H9 (cell line): ENCODE measurements at regions not wholly inside any gene's neighbourhood (a gene's known extent, or its start where the extent isn't known, plus 50 kb on each side); places are given as distances from the start of the nearest gene placed in this dataset.

ENCODE experiments used
- DNase-seq: peaks from one replicate; pipeline ENCODE4 v3.0.0-alpha.2; 2017
- H2AFZ ChIP-seq: one replicate; pipeline ENCODE4 v1.6.1; 2013; ENCODE audit warnings: mild to moderate bottlenecking, low read length, control low read depth, moderate library complexity
- H2AK5ac ChIP-seq: 2 replicates; pipeline ENCODE4 v1.6.1; 2013; ENCODE audit warnings: low read length, control low read depth, mixed read lengths; ENCODE audit not compliant: insufficient read length
- H2BK120ac ChIP-seq: one replicate; pipeline ENCODE4 v1.6.1; 2013; ENCODE audit warnings: low read depth, mild to moderate bottlenecking, low read length, control low read depth, inconsistent platforms; ENCODE audit not compliant: poor library complexity, severe bottlenecking
- H2BK12ac ChIP-seq: 2 replicates; pipeline ENCODE4 v1.6.1; 2013; ENCODE audit warnings: low read length, control low read depth, mixed read lengths, low read depth; ENCODE audit not compliant: insufficient read length
- H2BK15ac ChIP-seq: 2 replicates; pipeline ENCODE4 v1.6.1; 2013; ENCODE audit warnings: low read depth, low read length, control low read depth
- H2BK20ac ChIP-seq: one replicate; pipeline ENCODE4 v1.6.1; 2013; ENCODE audit warnings: low read depth, mild to moderate bottlenecking, low read length, control low read depth, inconsistent platforms; ENCODE audit not compliant: poor library complexity, severe bottlenecking
- H2BK5ac ChIP-seq: 2 replicates; pipeline ENCODE4 v1.6.1; 2013; ENCODE audit warnings: low read length, control low read depth, mixed read lengths; ENCODE audit not compliant: insufficient read length
- H3K14ac ChIP-seq: 2 replicates; pipeline ENCODE4 v1.6.1; 2013; ENCODE audit warnings: low read length, control low read depth; ENCODE audit not compliant: insufficient read depth
- H3K18ac ChIP-seq: 2 replicates; pipeline ENCODE4 v1.6.1; 2013; ENCODE audit warnings: low read depth, mild to moderate bottlenecking, mixed read lengths, low read length, control low read depth; ENCODE audit not compliant: insufficient read length
- H3K23ac ChIP-seq: 2 replicates; pipeline ENCODE4 v1.6.1; 2013; ENCODE audit warnings: low read length, control low read depth, mixed read lengths, low read depth; ENCODE audit not compliant: insufficient read length
- H3K23me2 ChIP-seq: 2 replicates; pipeline ENCODE4 v1.6.1; 2013; ENCODE audit warnings: low read depth, mild to moderate bottlenecking, mixed read lengths, low read length, control low read depth; ENCODE audit not compliant: insufficient read length, poor library complexity, severe bottlenecking
- H3K27ac ChIP-seq: 2 replicates; pipeline ENCODE4 v1.5.1; 2013; ENCODE audit warnings: low read length, control low read depth, mixed read lengths, low read depth; ENCODE audit not compliant: insufficient read length
- H3K27me3 ChIP-seq: 2 replicates; pipeline ENCODE4 v1.6.1; 2013; ENCODE audit warnings: low read length, control low read depth, inconsistent platforms; ENCODE audit not compliant: insufficient read depth
- H3K4ac ChIP-seq: 2 replicates; pipeline ENCODE4 v1.6.1; 2013; ENCODE audit warnings: low read depth, mild to moderate bottlenecking, control low read depth, inconsistent platforms, low read length, moderate library complexity
- H3K4me1 ChIP-seq: 2 replicates; pipeline ENCODE4 v1.6.1; 2013; ENCODE audit warnings: low read length, control low read depth, inconsistent platforms; ENCODE audit not compliant: insufficient read depth
- H3K4me2 ChIP-seq: 2 replicates; pipeline ENCODE4 v1.6.1; 2013; ENCODE audit warnings: low read length, control low read depth, mixed read lengths; ENCODE audit not compliant: insufficient read length, insufficient read depth
- H3K56ac ChIP-seq: 2 replicates; pipeline ENCODE4 v1.6.1; 2013; ENCODE audit warnings: low read depth, mild to moderate bottlenecking, mixed read lengths, low read length, control low read depth; ENCODE audit not compliant: insufficient read length
- H3K79me1 ChIP-seq: 2 replicates; pipeline ENCODE4 v1.6.1; 2013; ENCODE audit warnings: low read depth, mild to moderate bottlenecking, moderate library complexity, low read length, control low read depth, inconsistent platforms; ENCODE audit not compliant: insufficient read depth, poor library complexity, severe bottlenecking
- H3K79me2 ChIP-seq: 2 replicates; pipeline ENCODE4 v1.6.1; 2013; ENCODE audit warnings: low read length, control low read depth, inconsistent platforms; ENCODE audit not compliant: insufficient read depth
- H3K9ac ChIP-seq: 2 replicates; pipeline ENCODE4 v1.6.1; 2013; ENCODE audit warnings: low read length, control low read depth, mixed read lengths; ENCODE audit not compliant: insufficient read length; ENCODE audit errors: extremely low read depth
- H3K9me3 ChIP-seq: one replicate; pipeline ENCODE4 v1.6.1; 2013; ENCODE audit warnings: low read depth, low read length, inconsistent platforms; ENCODE audit not compliant: control insufficient read depth
- H3T11ph ChIP-seq: one replicate; pipeline ENCODE4 v1.6.1; 2013; ENCODE audit warnings: mild to moderate bottlenecking, low read length, control low read depth, inconsistent platforms
- H4K20me1 ChIP-seq: one replicate; pipeline ENCODE4 v1.6.1; 2013; ENCODE audit not compliant: control insufficient read depth, insufficient read length, insufficient read depth
- H4K5ac ChIP-seq: 2 replicates; pipeline ENCODE4 v1.6.1; 2013; ENCODE audit warnings: low read depth, mild to moderate bottlenecking, mixed read lengths, low read length, control low read depth; ENCODE audit not compliant: insufficient read length
- H4K8ac ChIP-seq: replicated peaks from 2 replicates; pipeline ENCODE4 v1.6.1; 2013; ENCODE audit warnings: low read length, control low read depth, mixed read lengths, low read depth; ENCODE audit not compliant: insufficient read length
- H4K91ac ChIP-seq: 2 replicates; pipeline ENCODE4 v1.6.1; 2013; ENCODE audit warnings: low read depth, mild to moderate bottlenecking, moderate library complexity, mixed read lengths, low read length, control low read depth; ENCODE audit not compliant: insufficient read length
- H3K27ac Mint-ChIP-seq, 3 experiments: 2 replicates in 2 of 3; 3 replicates in 1 of 3; pipeline ENCODE4 v1.8.0; 2020 to 2021; ENCODE audit warnings: mixed read lengths in 3 of 3, mild to moderate bottlenecking in 1 of 3, moderate library complexity in 1 of 3
- H3K27me3 Mint-ChIP-seq: 2 replicates; pipeline ENCODE4 v1.8.0; 2021; ENCODE audit warnings: low read depth, mild to moderate bottlenecking, moderate library complexity, mixed read lengths
- H3K36me3 Mint-ChIP-seq, 3 experiments: 2 replicates in 2 of 3; 3 replicates in 1 of 3; pipeline ENCODE4 v1.8.0; 2020 to 2021; ENCODE audit warnings: low read depth in 3 of 3, mixed read lengths in 3 of 3; ENCODE audit not compliant: insufficient read depth in 1 of 3
- H3K4me1 Mint-ChIP-seq, 2 experiments: 2 replicates each; pipeline ENCODE4 v1.8.0; 2020; ENCODE audit warnings: mixed read lengths in 2 of 2
- H3K4me3 Mint-ChIP-seq, 2 experiments: 2 replicates in 1 of 2; 3 replicates in 1 of 2; pipeline ENCODE4 v1.8.0; 2020 to 2021; ENCODE audit warnings: mild to moderate bottlenecking in 2 of 2, mixed read lengths in 2 of 2, moderate library complexity in 1 of 2
- H3K9me3 Mint-ChIP-seq, 2 experiments: 2 replicates in 1 of 2; 3 replicates in 1 of 2; pipeline ENCODE4 v1.8.0; 2020; ENCODE audit warnings: mild to moderate bottlenecking in 2 of 2, mixed read lengths in 2 of 2, moderate library complexity in 1 of 2
- TF ChIP-seq, protein P1 (sequence below): fragments of 200-600 bp; sonication (generic); conservative IDR thresholded peaks from 3 replicates; pipeline ENCODE4 v1.8.0; 2021; ENCODE audit warnings: antibody characterized with exemption, mild to moderate bottlenecking

DNA sequence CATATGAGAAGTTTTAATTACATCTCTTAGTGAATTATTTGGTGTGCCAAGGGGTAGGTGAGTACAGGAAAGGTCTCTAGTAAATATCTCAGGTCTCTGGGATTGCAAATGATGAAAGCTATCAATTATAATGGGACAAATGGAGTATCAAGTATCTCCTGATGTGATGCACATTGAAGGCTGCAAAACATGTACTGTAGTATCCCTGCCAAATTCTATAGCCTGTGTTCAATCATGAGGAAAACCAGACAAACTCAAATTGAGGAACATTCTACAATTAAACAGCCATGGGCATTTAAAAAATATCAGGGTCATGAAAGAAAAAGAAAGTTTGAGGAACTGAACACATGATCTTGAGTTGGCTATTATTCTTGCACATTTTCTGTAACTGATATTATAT is 665.4 kb upstream of the PABPC4L start:
- no peaks in the 10 kb centered on the region for H3K36me3 Mint-ChIP-seq
- no peaks in the 10 kb centered on the region for H4K20me1 ChIP-seq
- H4K91ac ChIP-seq, result no peak overlapping the region
- H3K14ac ChIP-seq, result no peak overlapping the region
- H3K4ac ChIP-seq, result no peak overlapping the region
- no peak overlapping the region for H3K56ac ChIP-seq
- H2BK120ac ChIP-seq, result no peak overlapping the region
- no peak for DNase-seq
- no peak overlapping the region for H2BK12ac ChIP-seq
- H3T11ph ChIP-seq, result no peak overlapping the region
- H2AK5ac ChIP-seq, result no peak overlapping the region
- H3K27me3 Mint-ChIP-seq, result no peaks in the 10 kb centered on the region
- no peaks in the 10 kb centered on the region for H3K27me3 ChIP-seq
- peaks cover 0 to 4% of the 10 kb centered on the region in 2 experiments; a peak in 1 of 4 replicates for H3K4me1 Mint-ChIP-seq
- H2AFZ ChIP-seq, result no peak overlapping the region
- no peak overlapping the region for H3K23ac ChIP-seq
- no peaks in the 10 kb centered on the region for H3K9me3 Mint-ChIP-seq
- H2BK15ac ChIP-seq, result no peak overlapping the region
- no peak overlapping the region for H4K8ac ChIP-seq
- H3K4me3 Mint-ChIP-seq, result no peak overlapping the region
- H2BK20ac ChIP-seq, result no peak overlapping the region
- TF ChIP-seq, protein P1, sequence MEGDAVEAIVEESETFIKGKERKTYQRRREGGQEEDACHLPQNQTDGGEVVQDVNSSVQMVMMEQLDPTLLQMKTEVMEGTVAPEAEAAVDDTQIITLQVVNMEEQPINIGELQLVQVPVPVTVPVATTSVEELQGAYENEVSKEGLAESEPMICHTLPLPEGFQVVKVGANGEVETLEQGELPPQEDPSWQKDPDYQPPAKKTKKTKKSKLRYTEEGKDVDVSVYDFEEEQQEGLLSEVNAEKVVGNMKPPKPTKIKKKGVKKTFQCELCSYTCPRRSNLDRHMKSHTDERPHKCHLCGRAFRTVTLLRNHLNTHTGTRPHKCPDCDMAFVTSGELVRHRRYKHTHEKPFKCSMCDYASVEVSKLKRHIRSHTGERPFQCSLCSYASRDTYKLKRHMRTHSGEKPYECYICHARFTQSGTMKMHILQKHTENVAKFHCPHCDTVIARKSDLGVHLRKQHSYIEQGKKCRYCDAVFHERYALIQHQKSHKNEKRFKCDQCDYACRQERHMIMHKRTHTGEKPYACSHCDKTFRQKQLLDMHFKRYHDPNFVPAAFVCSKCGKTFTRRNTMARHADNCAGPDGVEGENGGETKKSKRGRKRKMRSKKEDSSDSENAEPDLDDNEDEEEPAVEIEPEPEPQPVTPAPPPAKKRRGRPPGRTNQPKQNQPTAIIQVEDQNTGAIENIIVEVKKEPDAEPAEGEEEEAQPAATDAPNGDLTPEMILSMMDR, result no peak
- no peak overlapping the region for H3K18ac ChIP-seq
- H3K9me3 ChIP-seq, result no peaks in the 10 kb centered on the region
- H3K23me2 ChIP-seq, result no peaks in the 10 kb centered on the region
- no peak overlapping the region for H3K27ac ChIP-seq
- H3K9ac ChIP-seq, result no peak overlapping the region
- no peak overlapping the region for H2BK5ac ChIP-seq
- no peaks in the 10 kb centered on the region for H3K4me1 ChIP-seq
- H3K79me2 ChIP-seq, result no peaks in the 10 kb centered on the region
- no peak overlapping the region for H3K27ac Mint-ChIP-seq
- no peak overlapping the region for H4K5ac ChIP-seq
- no peaks in the 10 kb centered on the region for H3K79me1 ChIP-seq
- H3K4me2 ChIP-seq, result no peak overlapping the region
